Prostate gland (tissue), 2 donors: ENCODE measurements at regions not wholly inside any gene's neighbourhood (a gene's known extent, or its start where the extent isn't known, plus 50 kb on each side); places are given as distances from the start of the nearest gene placed in this dataset.

Experiments used
- DNase-seq: peaks from one replicate; pipeline ENCODE4 v3.0.0-alpha.2; 2019; ENCODE audit warnings: low spot score
- H3K27ac ChIP-seq, 2 donors: fragments of 200-600 bp; sonication (generic); 2 replicates each; pipeline ENCODE4 v1.5.1; 2017 to 2019
- H3K27me3 ChIP-seq: fragments of 200-600 bp; sonication (generic); replicated peaks from 2 replicates; pipeline ENCODE4 v1.5.1; 2019; ENCODE audit not compliant: insufficient read depth
- H3K36me3 ChIP-seq, 2 donors: fragments of 200-600 bp; sonication (generic); 1 replicate in 1 of 2; 2 replicates in 1 of 2; pipeline versions ENCODE4 v1.5.1 to v1.8.1; 2017 to 2019
- H3K4me1 ChIP-seq: fragments of 200-600 bp; sonication (generic); replicated peaks from 2 replicates; pipeline ENCODE4 v1.5.1; 2019
- H3K4me3 ChIP-seq, 2 donors: fragments of 200-600 bp; sonication (generic); 2 replicates each; pipeline ENCODE4 v1.5.1; 2017 to 2019
- H3K9me3 ChIP-seq: fragments of 200-600 bp; sonication (generic); 2 replicates; pipeline ENCODE4 v1.5.1; 2017
- CTCF ChIP-seq, 4 experiments: fragments of 200-600 bp in 2 of 4; fragments of 450-650 bp in 2 of 4; sonication (generic) in 2 of 4; IDR thresholded peaks; 1 replicate in 3 of 4; 2 replicates in 1 of 4; pipeline ENCODE4 v1.5.1; 2016 to 2019; ENCODE audit warnings: antibody characterized with exemption in 4 of 4, mild to moderate bottlenecking in 2 of 4, moderate library complexity in 2 of 4
- POLR2A ChIP-seq: fragments of 450-650 bp; IDR thresholded peaks from one replicate; pipeline ENCODE4 v1.6.1; 2016; ENCODE audit warnings: antibody characterized with exemption, mild to moderate bottlenecking
- POLR2AphosphoS5 ChIP-seq: sonication (generic); formaldehyde crosslinking; IDR thresholded peaks from one replicate; pipeline ENCODE4 v1.6.1; 2017; ENCODE audit warnings: antibody characterized with exemption
- WGBS: methylation state at CpG from one replicate; pipeline ENCODE4 v1.1.5; 2018; 5-methylcytosine and 5-hydroxymethylcytosine counted together
- intact Hi-C: fragments of 100-400 bp; cut with DNase I; formaldehyde crosslinking; loops from one replicate; pipeline ENCODE4 v1.14.2; 2022

- Histone ChIP-seq H3K27me3 (no peaks in the 10 kb centered on the region), H3K36me3 (no peaks in the 10 kb centered on the region), H3K4me3 (no peak overlapping the region), H3K4me1 (no peaks in the 10 kb centered on the region), H3K9me3 (no peaks in the 10 kb centered on the region), H3K27ac (no peak overlapping the region)
- TF ChIP-seq POLR2AphosphoS5 (no peak), CTCF (IDR thresholded peaks at IDR 0.05) (no peak), POLR2A (no peak)
- intact Hi-C loops: no loop called here
- WGBS: 82% methylated on average over 3 of the region's 3 CpGs
- DNase-seq: no peak
These were observed 855.8 kb downstream of the HACE1 start for GRCh38 chr6:104003803-104004516.

DNA sequence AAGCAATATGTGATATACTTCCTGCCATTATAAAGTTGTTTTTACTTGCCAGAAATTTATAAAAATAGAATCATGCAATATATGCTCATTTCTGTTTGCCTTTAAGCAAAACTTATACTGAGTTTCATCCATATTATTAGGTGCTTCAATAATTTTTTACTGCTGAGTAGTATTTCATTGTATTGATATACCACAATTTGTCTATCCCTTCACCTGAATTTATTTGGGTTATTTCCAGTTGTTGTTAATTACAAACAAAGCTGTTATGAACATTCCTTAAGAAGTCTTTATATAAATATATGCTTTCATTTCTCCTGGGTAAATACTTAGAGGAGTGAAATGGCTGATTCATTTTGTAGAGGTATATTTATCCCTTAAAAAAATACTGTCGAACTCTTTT is 864.1 kb downstream of the HACE1 start:
- WGBS: 92% methylated on average over 1 of the region's 1 CpG

DNA sequence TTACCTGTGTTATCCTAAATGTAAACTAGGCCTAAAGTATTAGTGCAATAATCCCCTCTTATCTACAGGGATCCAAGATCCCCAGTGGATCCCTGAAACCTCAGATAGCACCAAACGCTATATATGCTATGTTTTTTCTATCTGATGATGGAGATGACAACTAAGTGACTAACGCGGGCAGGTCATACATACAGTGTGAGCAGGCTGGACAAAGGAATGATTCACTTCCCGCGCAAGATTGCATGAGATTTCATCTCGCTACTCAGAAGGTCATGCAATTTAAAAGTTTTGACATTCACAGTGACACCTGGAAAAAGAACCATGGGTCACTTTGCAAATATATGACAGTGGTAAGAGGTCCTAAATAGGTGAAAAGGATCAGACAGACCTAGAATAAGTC is 875.9 kb downstream of the HACE1 start:
- Histone ChIP-seq H3K36me3 (no peaks in the 10 kb centered on the region), H3K27ac (no peak overlapping the region), H3K4me3 (no peak overlapping the region), H3K4me1 (no peaks in the 10 kb centered on the region), H3K9me3 (no peaks in the 10 kb centered on the region), H3K27me3 (no peaks in the 10 kb centered on the region)
- intact Hi-C loops: no loop called here
- DNase-seq: no peak
- WGBS: 96% methylated on average over 6 of the region's 6 CpGs
- TF ChIP-seq POLR2A (no peak), CTCF (IDR thresholded peaks at IDR 0.05) (no peak), POLR2AphosphoS5 (no peak)

More for the DNA sequence above, 864.1 kb downstream of the HACE1 start:
- DNase-seq: no peak
- Histone ChIP-seq H3K4me3 (no peak overlapping the region), H3K36me3 (no peaks in the 10 kb centered on the region), H3K27ac (no peak overlapping the region), H3K27me3 (no peaks in the 10 kb centered on the region), H3K9me3 (no peaks in the 10 kb centered on the region), H3K4me1 (no peaks in the 10 kb centered on the region)
- intact Hi-C loops: no loop called here
- TF ChIP-seq CTCF (IDR thresholded peaks at IDR 0.05): no peak
- no peak for TF ChIP-seq POLR2AphosphoS5
- TF ChIP-seq POLR2A: no peak

- Histone ChIP-seq H3K9me3 (no peaks in the 10 kb centered on the region), H3K27me3 (no peaks in the 10 kb centered on the region), H3K36me3 (no peaks in the 10 kb centered on the region), H3K27ac (no peak overlapping the region), H3K4me1 (no peaks in the 10 kb centered on the region), H3K4me3 (no peak overlapping the region)
- intact Hi-C loops: no loop called here
- DNase-seq: no peak
- TF ChIP-seq CTCF (IDR thresholded peaks at IDR 0.05) (no peak), POLR2A (no peak), POLR2AphosphoS5 (no peak)
- 26% methylated on average over 5 of the region's 5 CpGs for WGBS
These were observed 876.7 kb downstream of the HACE1 start for GRCh38 chr6:103983011-103983410.

GRCh38 chr6:103982574-103982973 is 877.1 kb downstream of the HACE1 start:
- no peak overlapping the region for H3K4me3 ChIP-seq
- no peak for DNase-seq
- H3K27me3 ChIP-seq: no peaks in the 10 kb centered on the region
- intact Hi-C loops: no loop called here
- H3K9me3 ChIP-seq: no peaks in the 10 kb centered on the region
- no peaks in the 10 kb centered on the region for H3K4me1 ChIP-seq
- H3K36me3 ChIP-seq: no peaks in the 10 kb centered on the region
- no peak for TF ChIP-seq CTCF (IDR thresholded peaks at IDR 0.05)
- no peak for TF ChIP-seq POLR2A
- TF ChIP-seq POLR2AphosphoS5: no peak
- WGBS: 50% methylated on average over 4 of the region's 4 CpGs
- no peak overlapping the region for H3K27ac ChIP-seq
